HG02938 (cell line): ENCODE measurements at regions not wholly inside any gene's neighbourhood (a gene's known extent, or its start where the extent isn't known, plus 50 kb on each side); places are given as distances from the start of the nearest gene placed in this dataset.

Source experiments
- ATAC-seq: cut with Tn5 transposase; IDR thresholded peaks from one replicate; pipeline ENCODE4 v1.9.1; 2021; ENCODE audit warnings: mild to moderate bottlenecking, moderate library complexity; ENCODE audit not compliant: unreplicated experiment

GRCh38 chr14:54125109-54125508 is 168.5 kb upstream of the BMP4 start:
- ATAC-seq, result no peak

GRCh38 chr14:54126947-54127346 is 170.3 kb upstream of the BMP4 start:
- ATAC-seq, result no peak

- ATAC-seq, result no peak
Measured at GRCh38 chr14:54127526-54127925, 170.9 kb upstream of the BMP4 start.

GRCh38 chr14:54129850-54130640 is 173.4 kb upstream of the BMP4 start:
- ATAC-seq, result no peak

- no peak for ATAC-seq
Measured at GRCh38 chr14:54132496-54132895, 175.9 kb upstream of the BMP4 start.

- ATAC-seq, result no peak
Measured at GRCh38 chr14:54133896-54134295, 177.3 kb upstream of the BMP4 start.

GRCh38 chr14:54135804-54136280 is 179.2 kb upstream of the BMP4 start:
- no peak for ATAC-seq

- ATAC-seq, result no peak
Measured at GRCh38 chr14:54136894-54137613, 180.4 kb upstream of the BMP4 start.

- ATAC-seq, result no peak
Measured at GRCh38 chr14:54137614-54137961, 181.0 kb upstream of the BMP4 start.

- no peak for ATAC-seq
Measured at GRCh38 chr14:54138024-54138353, 181.4 kb upstream of the BMP4 start.

GRCh38 chr14:54138354-54139038 is 181.9 kb upstream of the BMP4 start:
- ATAC-seq, result no peak

GRCh38 chr14:54140551-54140950 is 183.9 kb upstream of the BMP4 start:
- ATAC-seq, result no peak

GRCh38 chr14:54146601-54147000 is 190.0 kb upstream of the BMP4 start:
- no peak for ATAC-seq

- no peak for ATAC-seq
Measured at GRCh38 chr14:54147282-54147681, 190.7 kb upstream of the BMP4 start.

GRCh38 chr14:54147758-54148157 is 191.1 kb upstream of the BMP4 start:
- no peak for ATAC-seq

GRCh38 chr14:54148251-54148650 is 191.6 kb upstream of the BMP4 start:
- no peak for ATAC-seq

GRCh38 chr14:54152351-54152750 is 195.7 kb upstream of the BMP4 start:
- no peak for ATAC-seq

- no peak for ATAC-seq
Measured at GRCh38 chr14:54166049-54166950, 209.7 kb upstream of the BMP4 start.

GRCh38 chr14:54168489-54168888 is 211.9 kb upstream of the BMP4 start:
- no peak for ATAC-seq

GRCh38 chr14:54169254-54169924 is 212.8 kb upstream of the BMP4 start:
- ATAC-seq, result no peak
